HG03095 (cell line): ENCODE measurements at regions not wholly inside any gene's neighbourhood (a gene's known extent, or its start where the extent isn't known, plus 50 kb on each side); places are given as distances from the start of the nearest gene placed in this dataset.
"Not testable (repeated sequence)": the region's sequence is repeated elsewhere in the genome, so short reads cannot be mapped to it uniquely, and the experiment has no call there.

Source experiments
- ATAC-seq: cut with Tn5 transposase; IDR thresholded peaks from one replicate; pipeline ENCODE4 v1.9.1; 2021; ENCODE audit warnings: moderate library complexity; ENCODE audit not compliant: unreplicated experiment

DNA sequence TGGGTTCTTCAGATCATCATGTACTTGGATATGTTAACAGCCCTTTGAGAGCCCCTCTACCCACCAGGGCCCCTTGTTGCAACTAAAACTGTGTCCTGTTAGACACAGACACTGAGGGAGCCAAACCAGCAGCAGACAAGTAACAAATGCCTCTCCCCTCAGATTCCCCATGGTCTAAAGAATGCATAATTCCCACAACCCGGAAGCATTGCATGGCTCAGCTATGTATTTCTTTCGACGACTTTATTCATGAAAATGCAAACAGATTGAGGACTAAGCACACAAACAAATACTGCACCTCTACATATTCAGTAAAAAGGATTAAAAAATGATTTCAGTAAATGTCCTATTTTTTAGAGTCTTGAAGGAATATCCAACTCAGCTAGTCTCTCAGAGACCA lies 70.1 kb upstream of the HECW1 start:
- ATAC-seq = no peak

DNA sequence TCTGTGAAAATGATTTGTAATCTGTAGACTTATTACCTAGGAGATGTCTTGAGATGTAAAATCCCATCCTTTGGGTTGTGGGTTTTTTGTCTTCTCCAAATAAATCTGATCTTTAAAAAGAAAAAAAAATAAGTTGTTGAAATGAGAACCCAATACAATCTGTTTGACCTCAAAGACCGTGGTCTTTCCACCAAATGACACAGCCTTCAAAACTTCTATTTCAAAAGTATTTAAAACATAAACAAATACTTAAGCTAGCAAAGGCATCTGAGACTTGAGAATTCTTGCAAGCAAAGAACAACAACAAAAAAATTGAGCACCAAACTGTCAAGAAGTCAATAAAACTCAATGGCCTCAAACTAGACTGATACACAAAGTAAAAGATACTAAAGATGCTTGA lies 67.9 kb upstream of the HECW1 start:
- ATAC-seq = no peak

DNA sequence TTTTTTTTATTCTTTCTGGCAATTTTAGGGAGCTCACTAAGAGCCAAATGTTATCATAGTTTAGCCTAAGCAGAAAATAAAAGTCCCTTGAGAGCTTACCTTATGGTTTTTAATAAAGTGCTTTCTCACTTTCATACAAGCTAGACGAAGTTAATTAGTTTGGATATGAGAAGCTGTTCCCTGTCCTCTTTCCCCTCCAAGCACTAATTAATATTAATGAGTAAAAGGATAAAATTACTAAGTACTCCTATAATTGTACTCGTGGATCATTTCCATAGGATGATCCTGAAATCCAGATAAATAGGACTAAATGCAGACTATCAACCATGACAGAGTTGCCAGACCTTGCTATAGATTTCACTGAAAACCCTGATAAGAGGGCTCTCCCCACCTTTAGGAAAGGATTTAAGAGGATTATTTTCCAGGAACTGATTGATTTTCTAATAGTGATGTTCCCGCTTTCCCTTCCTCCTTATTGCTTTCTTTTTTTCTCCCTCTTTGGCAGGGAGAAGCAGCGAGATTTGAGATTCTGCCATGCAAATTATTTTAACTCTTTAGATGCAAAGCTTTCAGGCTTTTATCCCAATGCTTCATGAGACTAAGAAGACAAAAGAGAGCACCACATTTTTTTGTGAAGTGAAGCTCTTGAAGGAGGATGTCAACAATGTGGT lies 58.3 kb upstream of the HECW1 start:
- ATAC-seq = no peak

- ATAC-seq = no peak
These were observed 55.3 kb upstream of the HECW1 start for GRCh38 chr7:43057141-43057540.

GRCh38 chr7:43058271-43059066 lies 54.0 kb upstream of the HECW1 start:
- ATAC-seq = peak; percentile 61

- ATAC-seq = not testable (repeated sequence)
These were observed 53.3 kb upstream of the HECW1 start for GRCh38 chr7:43059067-43059600.
